MG63 (cell line): ENCODE measurements at regions not wholly inside any gene's neighbourhood (a gene's known extent, or its start where the extent isn't known, plus 50 kb on each side); places are given as distances from the start of the nearest gene placed in this dataset.
A peak's percentile ranks its signal among the peaks of the same experiment; 100 is the strongest.
"Not testable (repeated sequence)": the region's sequence is repeated elsewhere in the genome, so short reads cannot be mapped to it uniquely, and the experiment has no call there.

Source experiments
- DNase-seq: peaks from one replicate; pipeline ENCODE4 v3.0.0-alpha.2; 2020
- H3K27me3 ChIP-seq: fragments of 250-450 bp; sonication (Bioruptor Pico); 2 replicates; pipeline ENCODE4 v1.5.1; 2020; ENCODE audit warnings: mild to moderate bottlenecking, moderate library complexity
- H3K36me3 ChIP-seq: fragments of 250-450 bp; sonication (Bioruptor Pico); 2 replicates; pipeline ENCODE4 v1.5.1; 2020; ENCODE audit warnings: mild to moderate bottlenecking, moderate library complexity
- H3K4me3 ChIP-seq: fragments of 250-450 bp; sonication (Bioruptor Pico); 2 replicates; pipeline ENCODE4 v1.5.1; 2020; ENCODE audit warnings: mild to moderate bottlenecking, moderate library complexity
- H3K9me3 ChIP-seq: fragments of 250-450 bp; sonication (Bioruptor Pico); 2 replicates; pipeline ENCODE4 v1.5.1; 2020; ENCODE audit warnings: mild to moderate bottlenecking, moderate library complexity

DNA sequence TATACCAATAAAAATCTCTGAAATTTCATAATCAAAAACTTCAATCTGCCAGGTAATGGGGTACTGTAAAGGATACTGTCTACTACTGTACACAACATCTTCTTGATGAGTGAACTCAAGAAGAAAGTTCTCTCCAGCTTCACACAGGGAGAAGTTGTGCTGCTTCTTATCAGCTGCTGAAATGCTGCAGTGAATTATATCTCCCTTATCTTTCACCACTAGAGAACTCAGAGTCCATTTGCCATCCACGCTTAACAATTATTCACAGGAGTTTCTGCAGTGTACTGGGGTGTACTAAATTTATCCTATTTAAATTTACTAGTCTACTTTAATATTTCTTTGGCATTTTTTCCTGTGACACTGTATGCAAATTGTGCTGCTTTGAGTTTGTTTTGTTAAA, 384.8 kb downstream of the TFAP2B start:
- no peak for DNase-seq
- Histone ChIP-seq H3K27me3 (no peaks in the 10 kb centered on the region), H3K36me3 (no peaks in the 10 kb centered on the region), H3K4me3 (no peak overlapping the region), H3K9me3 (no peaks in the 10 kb centered on the region)

DNA sequence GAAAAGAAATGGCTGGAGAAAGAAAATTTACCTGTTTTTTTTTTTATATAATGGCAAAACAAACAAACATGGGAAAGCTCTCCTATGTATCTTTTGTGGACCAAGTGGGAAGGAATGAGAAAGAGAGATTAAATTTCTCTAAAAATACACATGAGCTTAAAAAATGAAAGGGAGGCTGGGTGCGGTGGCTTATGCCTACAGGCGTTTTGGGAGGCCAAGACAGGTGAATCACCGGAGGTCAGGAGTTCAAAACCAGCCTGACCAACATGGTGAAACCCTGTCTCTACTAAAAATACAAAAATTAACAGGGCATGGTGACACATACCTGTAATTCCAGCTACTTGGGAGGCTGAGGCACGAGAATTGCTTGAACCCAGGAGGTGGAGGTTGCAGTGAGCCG, 388.0 kb downstream of the TFAP2B start:
- not testable (repeated sequence) for DNase-seq, H3K9me3 ChIP-seq

GRCh38 chr6:51209651-51210050, 391.0 kb downstream of the TFAP2B start:
- no peaks in the 10 kb centered on the region for H3K36me3 ChIP-seq
- no peaks in the 10 kb centered on the region for H3K27me3 ChIP-seq
- H3K9me3 ChIP-seq: no peaks in the 10 kb centered on the region
- no peak overlapping the region for H3K4me3 ChIP-seq
- DNase-seq: no peak

More for the DNA sequence above, 388.0 kb downstream of the TFAP2B start:
- H3K36me3 ChIP-seq, H3K27me3 ChIP-seq, H3K4me3 ChIP-seq: not testable (repeated sequence)

- DNase-seq: no peak
- no peaks in the 10 kb centered on the region for H3K27me3 ChIP-seq
- peak overlapping the region; percentile 9; the same call in 1 of the 2 replicates for H3K4me3 ChIP-seq
- no peaks in the 10 kb centered on the region for H3K9me3 ChIP-seq
- no peaks in the 10 kb centered on the region for H3K36me3 ChIP-seq
Measured at GRCh38 chr6:51213811-51214210, 395.1 kb downstream of the TFAP2B start.

- no peak overlapping the region for H3K4me3 ChIP-seq
- no peaks in the 10 kb centered on the region for H3K36me3 ChIP-seq
- H3K9me3 ChIP-seq: no peaks in the 10 kb centered on the region
- H3K27me3 ChIP-seq: no peaks in the 10 kb centered on the region
- no peak for DNase-seq
Measured at GRCh38 chr6:51214442-51214841, 395.8 kb downstream of the TFAP2B start.

GRCh38 chr6:51218181-51218580, 399.5 kb downstream of the TFAP2B start:
- H3K27me3 ChIP-seq: no peaks in the 10 kb centered on the region
- no peaks in the 10 kb centered on the region for H3K36me3 ChIP-seq
- H3K9me3 ChIP-seq: no peaks in the 10 kb centered on the region
- DNase-seq: no peak
- no peak overlapping the region for H3K4me3 ChIP-seq

DNA sequence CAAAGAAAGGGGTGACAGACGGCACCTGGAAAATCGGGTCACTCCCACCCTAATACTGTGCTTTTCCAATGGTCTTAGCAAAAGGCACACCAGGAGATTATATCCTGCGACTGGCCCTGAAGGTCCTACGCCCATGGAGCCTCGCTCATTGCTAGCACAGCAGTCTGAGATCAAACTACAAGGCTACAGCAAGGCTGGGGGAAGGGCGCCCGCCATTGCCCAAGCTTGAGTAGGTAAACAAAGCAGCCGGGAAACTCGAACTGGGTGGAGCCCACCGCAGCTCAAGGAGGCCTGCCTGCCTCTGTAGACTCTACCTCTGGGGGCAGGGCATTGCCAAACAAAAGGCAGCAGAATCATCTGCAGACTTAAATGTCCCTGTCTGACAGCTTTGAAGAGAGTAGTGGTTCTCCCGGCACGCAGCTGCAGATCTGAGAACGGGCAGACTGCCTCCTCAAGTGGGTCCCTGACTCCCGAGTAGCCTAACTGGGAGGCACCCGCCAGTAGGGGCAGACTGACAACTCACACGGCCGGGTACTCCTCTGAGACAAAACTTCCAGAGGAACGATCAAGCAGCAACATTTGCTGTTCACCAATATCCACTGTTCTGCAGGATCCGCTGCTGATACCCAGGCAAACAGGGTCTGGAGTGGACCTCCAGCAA, 406.0 kb downstream of the TFAP2B start:
- not testable (repeated sequence) for DNase-seq, H3K27me3 ChIP-seq, H3K9me3 ChIP-seq, H3K4me3 ChIP-seq, H3K36me3 ChIP-seq

DNA sequence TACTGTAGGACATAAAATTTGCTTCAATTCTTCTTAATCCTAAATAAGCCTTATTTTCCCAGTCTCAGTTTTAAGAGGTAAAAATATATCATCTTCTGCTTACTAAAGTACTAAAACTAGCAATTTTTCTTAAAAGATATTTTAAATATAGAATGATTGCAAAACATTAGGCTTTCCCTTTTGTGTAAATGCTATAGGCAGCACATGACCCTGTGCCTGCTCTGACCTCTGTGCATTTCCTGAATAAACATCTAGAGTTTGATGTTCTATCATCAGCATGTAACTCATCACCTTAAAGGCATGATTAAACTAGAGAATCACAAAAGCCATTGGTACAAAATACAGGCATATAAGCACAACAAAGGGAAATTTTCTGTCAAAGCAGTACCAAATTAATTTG, 422.7 kb downstream of the TFAP2B start:
- Histone ChIP-seq H3K9me3 (no peaks in the 10 kb centered on the region), H3K36me3 (no peaks in the 10 kb centered on the region), H3K27me3 (no peaks in the 10 kb centered on the region), H3K4me3 (no peak overlapping the region)
- no peak for DNase-seq

GRCh38 chr6:51249798-51250197, 431.1 kb downstream of the TFAP2B start:
- no peak for DNase-seq
- Histone ChIP-seq H3K27me3 (no peaks in the 10 kb centered on the region), H3K9me3 (no peaks in the 10 kb centered on the region), H3K4me3 (no peak overlapping the region), H3K36me3 (no peaks in the 10 kb centered on the region)

DNA sequence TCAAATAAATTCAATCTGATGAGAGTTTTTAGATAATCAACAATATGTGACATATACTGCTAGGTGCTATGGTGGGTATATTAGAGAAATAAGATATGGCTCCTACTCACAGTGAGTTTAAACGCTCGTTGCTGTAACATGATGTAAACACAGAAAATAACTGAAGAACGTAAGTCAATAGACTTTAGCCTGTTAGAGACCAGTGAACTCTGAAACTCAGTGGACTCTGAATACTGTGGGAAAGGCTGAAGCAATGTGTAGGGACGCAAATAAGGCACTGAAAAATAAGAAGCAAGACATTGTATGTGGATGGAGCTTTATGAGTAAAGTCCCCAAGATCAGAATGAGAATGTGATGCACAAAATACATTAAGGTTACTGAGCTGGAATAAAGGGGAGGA, 431.6 kb downstream of the TFAP2B start:
- no peak for DNase-seq
- Histone ChIP-seq H3K36me3 (no peaks in the 10 kb centered on the region), H3K4me3 (no peak overlapping the region), H3K9me3 (no peaks in the 10 kb centered on the region), H3K27me3 (no peaks in the 10 kb centered on the region)

- Histone ChIP-seq H3K9me3 (no peaks in the 10 kb centered on the region), H3K27me3 (no peaks in the 10 kb centered on the region), H3K36me3 (no peaks in the 10 kb centered on the region), H3K4me3 (no peak overlapping the region)
- DNase-seq: no peak
Measured at GRCh38 chr6:51257938-51258337, 439.3 kb downstream of the TFAP2B start.

DNA sequence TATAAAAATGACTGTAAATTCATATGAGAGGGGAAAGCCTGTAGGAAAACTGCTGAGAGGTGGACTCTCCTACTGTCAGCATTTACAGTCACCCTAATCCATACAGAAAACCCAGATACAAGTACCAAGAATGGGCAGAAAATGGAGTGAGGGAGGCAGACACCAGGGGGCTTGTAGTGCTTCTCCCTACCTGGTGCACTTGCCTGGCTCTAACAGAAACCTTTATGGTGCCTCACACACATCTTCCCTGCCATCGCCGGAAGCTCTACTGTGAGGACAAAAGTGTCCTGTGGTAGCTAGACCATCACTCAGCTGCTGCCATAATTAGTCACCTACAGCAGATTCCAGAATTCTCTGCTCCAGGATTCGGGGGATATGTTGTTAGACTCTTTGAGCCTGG, 441.3 kb downstream of the TFAP2B start:
- Histone ChIP-seq H3K4me3 (no peak overlapping the region), H3K36me3 (no peaks in the 10 kb centered on the region), H3K9me3 (no peaks in the 10 kb centered on the region), H3K27me3 (no peaks in the 10 kb centered on the region)
- no peak for DNase-seq

GRCh38 chr6:51261691-51262090, 443.0 kb downstream of the TFAP2B start:
- DNase-seq: no peak
- no peaks in the 10 kb centered on the region for H3K27me3 ChIP-seq
- H3K9me3 ChIP-seq: no peaks in the 10 kb centered on the region
- H3K36me3 ChIP-seq: no peaks in the 10 kb centered on the region
- H3K4me3 ChIP-seq: no peak overlapping the region

DNA sequence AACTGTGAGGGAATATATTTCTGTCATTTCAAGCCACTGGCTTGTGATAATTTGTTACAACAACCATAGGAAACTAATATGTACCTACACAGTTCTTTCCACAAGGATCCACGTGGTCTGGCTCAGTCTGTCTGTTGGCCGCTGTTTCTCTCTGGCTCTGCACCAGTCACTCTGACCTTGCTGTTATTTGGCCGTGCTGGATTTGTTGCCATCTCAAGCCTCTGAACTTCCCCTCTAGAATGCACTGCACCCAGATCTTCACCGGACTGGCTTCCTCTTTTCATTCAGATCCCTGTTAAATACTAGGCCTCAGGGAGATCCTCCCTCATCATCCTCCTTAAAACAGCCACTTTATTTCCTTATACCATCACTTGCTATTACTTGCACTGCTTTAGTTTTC, 446.8 kb downstream of the TFAP2B start:
- Histone ChIP-seq H3K4me3 (no peak overlapping the region), H3K9me3 (no peaks in the 10 kb centered on the region), H3K27me3 (no peaks in the 10 kb centered on the region), H3K36me3 (no peaks in the 10 kb centered on the region)
- no peak for DNase-seq

- H3K4me3 ChIP-seq: no peak overlapping the region
- no peaks in the 10 kb centered on the region for H3K36me3 ChIP-seq
- no peaks in the 10 kb centered on the region for H3K27me3 ChIP-seq
- no peaks in the 10 kb centered on the region for H3K9me3 ChIP-seq
- DNase-seq: no peak
Measured at GRCh38 chr6:51266604-51267003, 447.9 kb downstream of the TFAP2B start.

DNA sequence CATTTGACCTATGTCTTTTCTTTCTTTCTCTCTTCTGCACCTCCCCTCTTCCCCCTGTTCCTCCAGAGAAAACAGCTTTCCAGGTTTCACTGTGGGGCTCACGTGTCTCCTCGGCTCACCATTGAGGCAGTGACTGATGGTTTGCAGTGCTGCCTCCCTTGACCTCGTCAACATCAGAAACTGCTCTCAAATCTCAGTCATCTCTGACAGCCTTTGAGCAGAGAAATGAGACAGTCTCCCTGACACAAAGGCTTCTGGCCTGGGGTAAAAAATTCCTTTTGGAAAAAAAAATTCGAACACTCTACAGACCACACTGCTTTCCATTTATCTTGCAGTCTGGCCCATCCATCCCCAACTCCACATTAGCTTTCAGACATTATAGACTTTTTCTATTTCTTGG, 450.0 kb downstream of the TFAP2B start:
- DNase-seq: no peak
- H3K4me3 ChIP-seq: no peak overlapping the region
- no peaks in the 10 kb centered on the region for H3K36me3 ChIP-seq
- no peaks in the 10 kb centered on the region for H3K9me3 ChIP-seq
- no peaks in the 10 kb centered on the region for H3K27me3 ChIP-seq

DNA sequence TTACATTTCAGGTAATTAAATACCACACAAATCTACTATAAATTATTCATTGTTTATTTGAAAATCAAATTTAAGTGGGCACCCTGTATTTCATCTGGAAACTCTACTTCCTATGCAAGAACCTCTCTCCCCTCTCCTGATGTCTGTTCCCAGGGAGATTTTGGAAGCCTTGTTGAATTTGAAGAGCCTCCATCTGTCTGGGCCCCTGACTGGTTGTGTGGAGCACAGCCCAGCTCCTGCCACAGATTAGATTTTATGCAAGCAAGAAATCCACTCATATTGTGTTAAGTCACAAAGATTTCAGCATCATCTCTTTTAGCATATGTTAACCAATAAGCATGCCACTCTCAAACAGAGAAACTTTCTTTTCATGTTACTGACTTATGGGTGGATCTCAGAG, 451.2 kb downstream of the TFAP2B start:
- H3K9me3 ChIP-seq: no peaks in the 10 kb centered on the region
- no peaks in the 10 kb centered on the region for H3K27me3 ChIP-seq
- no peak overlapping the region for H3K4me3 ChIP-seq
- DNase-seq: no peak
- H3K36me3 ChIP-seq: no peaks in the 10 kb centered on the region

DNA sequence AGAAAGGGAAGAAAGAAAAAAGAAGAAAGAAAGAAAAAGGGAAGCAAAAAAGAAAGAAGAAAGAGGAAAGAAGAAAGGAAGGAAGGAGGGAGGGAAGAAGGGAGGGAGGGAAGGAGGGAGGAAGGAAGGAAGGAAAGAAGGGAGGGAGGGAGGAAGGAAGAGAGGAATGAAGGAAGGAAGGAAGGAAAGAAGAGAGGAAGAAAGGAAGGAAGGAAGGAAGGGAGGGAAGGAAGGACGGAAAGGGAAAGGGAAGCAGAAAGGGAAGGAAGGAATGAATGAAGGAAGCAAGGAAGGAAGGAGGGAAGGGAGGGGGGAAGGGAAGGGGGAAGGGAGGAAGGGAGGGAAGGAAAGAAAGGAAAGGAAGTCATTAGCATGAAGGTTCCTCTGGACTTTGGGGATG, 452.9 kb downstream of the TFAP2B start:
- Histone ChIP-seq H3K4me3 (no peak overlapping the region), H3K9me3 (no peaks in the 10 kb centered on the region), H3K27me3 (no peaks in the 10 kb centered on the region), H3K36me3 (no peaks in the 10 kb centered on the region)
- DNase-seq: no peak
